HUES6 (cell line): ENCODE measurements at regions not wholly inside any gene's neighbourhood (a gene's known extent, or its start where the extent isn't known, plus 50 kb on each side); places are given as distances from the start of the nearest gene placed in this dataset.
A peak's percentile ranks its signal among the peaks of the same experiment; 100 is the strongest.

Experiments
- H3K27ac ChIP-seq: 2 replicates; pipeline ENCODE4 v1.7.0; 2013; ENCODE audit warnings: low read depth, mild to moderate bottlenecking, low read length, inconsistent platforms
- H3K27me3 ChIP-seq: 2 replicates; pipeline ENCODE4 v1.6.1; 2013; ENCODE audit warnings: low read length; ENCODE audit not compliant: control insufficient read depth, insufficient read depth
- H3K36me3 ChIP-seq: 2 replicates; pipeline ENCODE4 v1.6.1; 2013; ENCODE audit warnings: low read length; ENCODE audit not compliant: control insufficient read depth, insufficient read depth
- H3K4me1 ChIP-seq: 2 replicates; pipeline ENCODE4 v1.6.1; 2013; ENCODE audit warnings: low read length; ENCODE audit not compliant: control insufficient read depth, insufficient read depth
- H3K4me3 ChIP-seq: 2 replicates; pipeline ENCODE4 v1.5.1; 2013; ENCODE audit warnings: low read depth, low read length
- H3K9ac ChIP-seq: one replicate; pipeline ENCODE4 v1.6.1; 2013; ENCODE audit warnings: mild to moderate bottlenecking, low read length
- H3K9me3 ChIP-seq: 2 replicates; pipeline ENCODE4 v1.6.1; 2013; ENCODE audit warnings: low read depth, low read length; ENCODE audit not compliant: control insufficient read depth, insufficient read depth

DNA sequence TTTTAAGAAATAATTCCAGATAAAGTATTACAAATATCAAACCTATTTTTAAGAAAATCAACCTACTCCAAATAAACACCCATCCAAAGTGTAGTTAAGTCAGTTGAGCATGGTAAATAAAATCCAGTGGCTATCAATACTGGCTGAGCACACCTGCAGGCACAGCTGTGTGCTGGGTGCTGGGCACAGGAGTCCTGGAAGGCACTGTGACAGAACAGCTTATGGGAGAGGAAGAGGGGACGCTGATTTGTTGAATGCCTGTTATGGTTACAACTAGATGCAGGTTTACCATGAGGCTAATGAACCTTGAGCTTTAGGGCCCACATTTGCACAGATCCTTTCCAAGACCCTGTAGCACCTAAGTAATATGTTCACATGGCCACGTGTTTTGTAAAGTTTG is 202.7 kb downstream of the MTX2 start:
- Histone ChIP-seq H3K4me1 (no peaks in the 10 kb centered on the region; the same call in 1 of the 2 replicates), H3K9me3 (no peaks in the 10 kb centered on the region), H3K27ac (no peak overlapping the region), H3K27me3 (0 out of 2 replicates have a peak, but pooled peaks cover 3% of the 10 kb centered on the region), H3K4me3 (no peak overlapping the region), H3K36me3 (no peaks in the 10 kb centered on the region), H3K9ac (no peak overlapping the region)

DNA sequence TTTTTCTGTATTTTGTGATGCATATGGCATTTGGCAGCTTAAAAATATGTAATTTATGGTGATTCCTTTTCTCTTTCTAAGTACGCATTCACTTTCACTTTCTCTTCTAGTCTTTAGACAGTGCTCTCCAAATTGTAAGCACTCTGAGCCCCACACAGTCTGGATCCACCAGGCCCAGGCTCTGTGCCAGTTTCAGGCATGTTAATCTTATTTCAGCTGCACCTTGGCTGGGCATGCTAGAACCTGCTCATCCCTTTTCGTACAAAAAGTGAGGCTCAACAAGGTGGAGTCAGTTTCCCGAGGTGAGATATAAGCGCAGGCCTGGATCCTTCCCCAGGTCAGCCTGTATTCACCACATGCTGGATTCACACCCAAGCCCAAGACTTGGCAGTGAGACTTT is 203.9 kb downstream of the MTX2 start:
- H3K9me3 ChIP-seq = no peaks in the 10 kb centered on the region
- H3K36me3 ChIP-seq = no peaks in the 10 kb centered on the region
- H3K4me3 ChIP-seq = no peak overlapping the region
- H3K4me1 ChIP-seq = no peaks in the 10 kb centered on the region; the same call in 1 of the 2 replicates
- H3K9ac ChIP-seq = no peak overlapping the region
- peaks cover 3% of the 10 kb centered on the region; the same call in 1 of the 2 replicates for H3K27me3 ChIP-seq
- H3K27ac ChIP-seq = no peak overlapping the region

DNA sequence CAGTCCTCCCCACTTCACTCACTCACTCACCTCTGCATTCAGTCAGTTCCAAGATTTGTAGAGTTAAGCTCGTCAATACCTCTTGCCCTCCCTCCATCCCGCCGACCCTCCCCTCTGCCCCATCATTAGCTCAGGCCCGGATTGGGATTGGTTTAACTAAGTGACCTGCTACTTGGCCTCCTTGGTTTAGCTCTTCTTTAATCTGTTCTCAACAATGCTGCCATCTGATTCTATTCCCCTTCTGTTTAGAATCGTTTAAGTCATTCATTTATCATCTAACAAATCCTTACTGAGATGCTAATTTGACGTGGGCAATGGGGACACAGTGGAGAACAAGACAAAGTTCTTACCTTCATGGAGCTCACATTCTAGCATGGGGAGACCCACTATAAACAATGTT is 204.6 kb downstream of the MTX2 start:
- Histone ChIP-seq H3K36me3 (no peaks in the 10 kb centered on the region), H3K4me1 (no peaks in the 10 kb centered on the region; the same call in 1 of the 2 replicates), H3K27me3 (peaks cover 3% of the 10 kb centered on the region; the same call in 1 of the 2 replicates), H3K9ac (no peak overlapping the region), H3K27ac (no peak overlapping the region), H3K9me3 (no peaks in the 10 kb centered on the region), H3K4me3 (no peak overlapping the region)

DNA sequence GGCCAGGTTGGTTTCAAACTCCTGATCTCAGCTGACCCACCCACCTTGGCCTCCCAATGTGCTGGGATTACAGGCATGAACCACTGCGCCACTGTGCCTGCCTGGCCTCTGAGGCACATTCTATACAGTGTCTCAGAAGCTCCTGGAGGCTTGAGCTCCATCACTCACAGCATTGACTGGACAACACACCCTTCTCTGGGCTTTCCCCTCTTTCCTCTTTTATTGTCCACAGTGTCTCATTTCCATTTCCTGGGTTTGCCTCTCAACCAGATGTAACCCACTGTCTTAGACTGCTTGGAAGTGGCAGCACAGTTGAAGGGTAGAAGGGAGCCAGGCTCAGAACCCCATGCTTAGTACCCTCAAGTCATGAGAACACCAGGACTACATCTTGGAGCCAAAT is 208.1 kb downstream of the MTX2 start:
- no peak overlapping the region for H3K9ac ChIP-seq
- H3K36me3 ChIP-seq = no peaks in the 10 kb centered on the region
- H3K27me3 ChIP-seq = peaks cover 7% of the 10 kb centered on the region; the same call in 1 of the 2 replicates
- no peak overlapping the region for H3K27ac ChIP-seq
- H3K4me3 ChIP-seq = no peak overlapping the region
- H3K4me1 ChIP-seq = no peaks in the 10 kb centered on the region
- H3K9me3 ChIP-seq = no peaks in the 10 kb centered on the region

DNA sequence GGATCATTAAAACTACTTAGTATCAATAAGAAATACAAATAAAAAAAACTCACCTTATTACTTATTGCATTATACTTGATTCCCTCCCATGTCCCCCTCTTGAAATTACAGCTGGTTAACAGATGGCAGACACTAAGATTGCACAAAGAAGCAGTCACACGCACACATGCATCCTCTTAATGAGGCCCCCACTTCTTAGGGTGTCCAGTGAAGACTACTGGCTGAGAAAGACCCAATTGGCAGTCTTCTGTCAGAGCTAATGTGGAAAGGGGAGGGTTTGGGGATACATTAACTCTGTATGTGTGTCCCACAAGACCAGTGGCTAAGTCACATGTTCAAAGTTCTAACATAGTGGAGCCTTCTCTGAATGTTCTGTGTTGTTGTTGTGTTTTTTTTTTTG is 210.7 kb downstream of the MTX2 start:
- Histone ChIP-seq H3K36me3 (no peaks in the 10 kb centered on the region), H3K9me3 (no peaks in the 10 kb centered on the region), H3K27ac (no peak overlapping the region), H3K9ac (no peak overlapping the region), H3K27me3 (peaks cover 13% of the 10 kb centered on the region), H3K4me3 (no peak overlapping the region), H3K4me1 (no peaks in the 10 kb centered on the region)

DNA sequence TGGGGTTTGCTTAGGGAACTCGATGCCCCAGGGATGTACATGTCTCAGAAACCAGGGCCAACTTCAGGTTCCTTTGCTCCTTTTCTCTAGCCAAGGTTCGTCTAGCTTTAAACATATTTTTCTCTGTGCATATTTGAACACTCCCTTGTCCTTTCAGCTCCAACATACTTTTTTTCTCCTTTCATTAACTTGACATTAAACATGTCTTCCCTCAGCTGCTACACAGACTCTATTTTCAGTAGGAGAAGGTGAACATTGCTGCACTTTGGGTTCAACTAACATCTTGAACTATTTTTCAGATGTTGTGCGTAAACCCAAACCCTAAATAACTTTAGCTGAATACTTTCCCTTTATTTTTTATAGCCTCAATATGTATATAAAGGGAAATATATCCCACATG is 212.9 kb downstream of the MTX2 start:
- Histone ChIP-seq H3K36me3 (no peaks in the 10 kb centered on the region), H3K9ac (no peak overlapping the region), H3K27me3 (peaks cover 13% of the 10 kb centered on the region), H3K9me3 (no peaks in the 10 kb centered on the region), H3K4me3 (no peak overlapping the region), H3K4me1 (no peaks in the 10 kb centered on the region), H3K27ac (no peak overlapping the region)

DNA sequence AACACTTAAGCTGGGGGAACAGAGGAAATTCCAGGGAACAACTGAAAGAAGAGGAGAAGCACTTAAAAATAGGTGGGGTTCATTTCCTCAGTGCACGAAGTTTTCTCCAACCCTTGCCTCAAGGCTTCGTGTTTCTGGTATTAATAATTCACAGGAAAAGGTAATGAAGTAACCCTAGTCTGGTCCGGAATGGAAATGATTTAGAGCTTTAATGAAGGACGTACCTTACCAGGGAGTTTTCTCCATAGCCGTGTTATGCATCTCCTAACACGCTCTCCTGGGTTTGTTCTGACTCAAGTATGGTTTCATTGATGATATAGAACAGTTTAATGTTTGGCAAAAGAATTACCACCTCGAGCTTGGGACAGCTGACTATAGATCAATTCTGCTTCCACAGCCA is 214.2 kb downstream of the MTX2 start:
- H3K9me3 ChIP-seq = no peaks in the 10 kb centered on the region
- H3K36me3 ChIP-seq = no peaks in the 10 kb centered on the region
- no peak overlapping the region for H3K27ac ChIP-seq
- no peak overlapping the region for H3K4me3 ChIP-seq
- H3K27me3 ChIP-seq = peaks cover 18% of the 10 kb centered on the region
- no peak overlapping the region for H3K9ac ChIP-seq
- H3K4me1 ChIP-seq = no peaks in the 10 kb centered on the region

DNA sequence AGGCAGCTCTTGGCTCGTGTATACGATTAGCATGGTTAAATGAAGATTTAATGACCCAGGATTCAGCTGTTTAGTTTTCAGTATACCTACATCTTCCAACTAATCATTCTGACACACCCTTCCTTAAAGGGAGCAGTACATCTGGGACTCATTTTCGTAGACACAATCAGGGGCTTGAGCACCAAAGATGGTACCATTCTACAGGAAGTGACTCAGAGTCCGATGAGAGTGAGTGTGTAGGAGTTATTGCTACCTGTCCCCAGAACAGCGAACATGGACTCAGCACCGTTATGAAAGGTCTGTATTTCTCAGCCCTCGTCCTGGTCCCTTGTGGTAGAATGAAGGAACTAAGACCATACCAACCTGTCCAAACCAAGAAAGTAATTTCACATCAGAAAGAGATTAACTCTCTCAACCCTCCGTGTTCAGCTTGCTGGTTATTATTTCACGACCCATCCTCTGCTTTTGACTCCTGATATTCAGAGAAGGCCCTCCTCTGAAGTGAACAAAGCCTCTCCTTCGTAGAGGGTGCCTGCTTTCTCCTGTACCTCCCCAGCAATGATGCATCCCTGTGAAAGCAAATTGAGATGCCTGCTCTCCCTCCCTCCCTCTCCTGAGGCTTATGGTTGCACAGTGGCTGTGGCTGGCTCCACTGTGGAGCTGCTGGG is 214.8 kb downstream of the MTX2 start:
- Histone ChIP-seq H3K9ac (no peak overlapping the region), H3K27me3 (peaks cover 22% of the 10 kb centered on the region), H3K4me1 (no peaks in the 10 kb centered on the region), H3K36me3 (no peaks in the 10 kb centered on the region), H3K27ac (no peak overlapping the region), H3K9me3 (no peaks in the 10 kb centered on the region), H3K4me3 (no peak overlapping the region)

DNA sequence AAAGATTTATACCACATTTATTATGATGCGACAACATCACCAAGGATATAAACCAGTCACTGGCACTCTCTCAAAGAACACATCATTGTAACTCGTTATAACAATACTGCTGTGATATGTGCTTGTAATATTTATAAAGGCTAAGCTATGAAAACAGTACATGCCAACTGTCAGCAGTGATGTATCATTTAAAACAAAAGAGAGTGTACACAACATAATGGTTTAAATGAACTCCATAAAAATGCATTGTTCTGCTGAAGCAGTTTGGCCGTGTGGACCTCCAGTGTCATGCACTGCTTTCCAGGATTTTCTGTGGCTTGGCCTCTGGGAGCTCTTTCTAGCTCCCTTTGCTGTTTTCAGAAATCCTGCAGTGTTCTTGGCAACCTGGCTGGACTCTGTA is 215.6 kb downstream of the MTX2 start:
- no peak overlapping the region for H3K27ac ChIP-seq
- no peak overlapping the region for H3K4me3 ChIP-seq
- peaks cover 29% of the 10 kb centered on the region for H3K27me3 ChIP-seq

DNA sequence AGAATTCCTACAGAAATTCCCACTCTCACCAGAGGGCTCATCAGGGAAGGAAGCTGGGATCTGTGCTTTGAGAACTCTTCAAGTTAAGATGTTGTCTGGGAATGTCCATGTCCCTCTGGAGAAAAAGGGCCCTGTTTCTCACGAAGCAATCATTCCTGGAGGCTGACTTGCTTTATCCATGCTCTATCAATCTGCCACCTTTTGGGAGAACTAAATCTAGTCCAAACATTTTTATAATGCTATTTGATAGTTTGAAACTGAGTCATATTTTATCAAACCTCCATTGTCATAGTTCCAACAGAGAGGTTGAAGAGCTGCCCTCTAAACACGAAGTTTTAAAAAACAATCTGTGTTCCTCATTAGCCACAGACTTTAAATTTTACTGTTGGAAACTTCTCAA is 219.2 kb downstream of the MTX2 start:
- no peaks in the 10 kb centered on the region for H3K9me3 ChIP-seq
- no peak overlapping the region for H3K27ac ChIP-seq
- no peak overlapping the region for H3K4me3 ChIP-seq
- H3K36me3 ChIP-seq = no peaks in the 10 kb centered on the region
- H3K4me1 ChIP-seq = peaks cover 8% of the 10 kb centered on the region; the same call in 1 of the 2 replicates
- no peak overlapping the region for H3K9ac ChIP-seq
- H3K27me3 ChIP-seq = peaks cover 35% of the 10 kb centered on the region

More for the DNA sequence above, 215.6 kb downstream of the MTX2 start:
- no peaks in the 10 kb centered on the region for H3K36me3 ChIP-seq
- no peaks in the 10 kb centered on the region for H3K9me3 ChIP-seq
- no peaks in the 10 kb centered on the region for H3K4me1 ChIP-seq
- no peak overlapping the region for H3K9ac ChIP-seq

DNA sequence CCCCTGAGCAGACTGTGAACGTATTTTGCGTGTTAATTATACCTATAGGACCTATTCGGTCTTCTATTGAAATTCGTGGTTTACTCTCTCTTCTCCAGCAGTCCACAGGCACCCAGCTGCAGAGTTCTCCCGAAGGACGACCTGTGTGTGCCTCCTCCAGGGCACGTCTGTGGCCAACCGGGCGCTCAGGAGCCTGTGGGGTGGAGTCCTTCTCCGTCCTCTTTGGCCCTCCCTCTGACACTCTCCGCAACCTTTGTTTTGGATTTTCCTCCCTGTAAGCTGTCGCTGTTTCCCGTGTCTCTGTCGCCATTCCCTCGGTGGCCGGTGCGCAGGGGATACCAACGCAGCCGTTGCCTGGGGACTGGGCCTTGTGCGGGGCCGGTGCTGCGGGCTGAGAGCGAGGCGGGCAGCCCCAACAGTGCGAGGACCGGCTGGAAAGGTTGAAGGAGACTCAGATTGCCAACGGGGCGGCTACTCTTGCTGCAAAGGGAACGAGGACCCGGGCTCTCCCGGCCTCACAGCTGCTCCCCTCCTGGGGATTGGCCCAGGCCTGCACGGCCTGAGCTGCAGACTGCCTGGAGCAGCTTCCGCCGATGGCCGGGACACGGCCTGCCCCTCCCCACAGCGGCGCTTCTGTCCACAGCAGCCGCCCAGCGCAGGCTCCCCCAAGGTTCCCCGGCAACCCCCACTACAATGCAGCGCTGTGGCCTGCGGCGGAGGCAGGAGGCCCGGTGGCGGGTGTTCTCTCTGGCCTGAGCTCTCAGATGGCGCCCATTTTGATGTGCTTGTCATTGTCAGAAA is 221.0 kb downstream of the MTX2 start:
- Histone ChIP-seq H3K36me3 (no peaks in the 10 kb centered on the region), H3K9ac (no peak overlapping the region), H3K9me3 (no peaks in the 10 kb centered on the region), H3K27ac (no peak overlapping the region), H3K4me1 (peaks cover 8% of the 10 kb centered on the region; the same call in 1 of the 2 replicates), H3K27me3 (peaks cover 31% of the 10 kb centered on the region), H3K4me3 (peak overlapping the region; percentile 10; the same call in 1 of the 2 replicates)
